ENCODE measurements at regions not wholly inside any gene's neighbourhood (a gene's known extent, or its start where the extent isn't known, plus 50 kb on each side); places are given as distances from the start of the nearest gene placed in this dataset.

DNA sequence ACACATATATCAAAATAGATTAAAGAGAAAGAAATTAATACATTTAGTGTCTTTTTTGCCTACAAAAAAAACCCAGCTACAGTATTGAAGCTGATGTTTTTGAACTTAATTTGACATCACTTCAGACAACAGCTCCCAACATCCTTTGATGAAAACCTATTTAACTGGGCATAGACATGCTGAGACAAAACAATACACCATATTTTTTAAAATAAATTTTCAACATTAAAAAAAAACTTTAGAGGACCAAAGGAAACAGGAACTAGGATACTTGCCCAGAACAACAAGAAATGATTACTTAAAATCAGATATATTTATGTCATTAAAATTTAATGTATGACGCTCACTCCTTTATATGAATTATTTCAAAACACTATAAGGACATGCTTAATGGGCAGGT lies 178.1 kb downstream of the MREG start:
- TF ChIP-seq, protein P1, sequence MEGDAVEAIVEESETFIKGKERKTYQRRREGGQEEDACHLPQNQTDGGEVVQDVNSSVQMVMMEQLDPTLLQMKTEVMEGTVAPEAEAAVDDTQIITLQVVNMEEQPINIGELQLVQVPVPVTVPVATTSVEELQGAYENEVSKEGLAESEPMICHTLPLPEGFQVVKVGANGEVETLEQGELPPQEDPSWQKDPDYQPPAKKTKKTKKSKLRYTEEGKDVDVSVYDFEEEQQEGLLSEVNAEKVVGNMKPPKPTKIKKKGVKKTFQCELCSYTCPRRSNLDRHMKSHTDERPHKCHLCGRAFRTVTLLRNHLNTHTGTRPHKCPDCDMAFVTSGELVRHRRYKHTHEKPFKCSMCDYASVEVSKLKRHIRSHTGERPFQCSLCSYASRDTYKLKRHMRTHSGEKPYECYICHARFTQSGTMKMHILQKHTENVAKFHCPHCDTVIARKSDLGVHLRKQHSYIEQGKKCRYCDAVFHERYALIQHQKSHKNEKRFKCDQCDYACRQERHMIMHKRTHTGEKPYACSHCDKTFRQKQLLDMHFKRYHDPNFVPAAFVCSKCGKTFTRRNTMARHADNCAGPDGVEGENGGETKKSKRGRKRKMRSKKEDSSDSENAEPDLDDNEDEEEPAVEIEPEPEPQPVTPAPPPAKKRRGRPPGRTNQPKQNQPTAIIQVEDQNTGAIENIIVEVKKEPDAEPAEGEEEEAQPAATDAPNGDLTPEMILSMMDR (IDR thresholded peaks at IDR 0.05) = no peak
- no peak for TF ChIP-seq POLR2A (IDR thresholded peaks at IDR 0.05)
